Psoas muscle (tissue), 7 donors: ENCODE measurements at regions not wholly inside any gene's neighbourhood (a gene's known extent, or its start where the extent isn't known, plus 50 kb on each side); places are given as distances from the start of the nearest gene placed in this dataset.
"Not testable (repeated sequence)": the region's sequence is repeated elsewhere in the genome, so short reads cannot be mapped to it uniquely, and the experiment has no call there.

Experiments
- ATAC-seq, 4 donors: fragments of 200-7000 bp; cut with Tn5 transposase; one replicate each; pipeline ENCODE4 v1.9.1; 2020; ENCODE audit warnings: moderate library complexity in 3 of 4, mild to moderate bottlenecking in 2 of 4
- DNase-seq, 2 donors: peaks; one replicate each; pipeline ENCODE4 v3.0.0-alpha.2; 2020
- H3K27ac ChIP-seq: fragments of 200-600 bp; one replicate; pipeline ENCODE4 v1.8.0; 2022
- H3K27me3 ChIP-seq, 3 donors: fragments of 200-600 bp in 1 of 3; one replicate each; pipeline versions ENCODE4 v1.6.1 to v1.8.0; 2013 to 2022; ENCODE audit warnings: low read length in 2 of 3, mild to moderate bottlenecking in 2 of 3, moderate library complexity in 1 of 3; ENCODE audit not compliant: insufficient read depth in 3 of 3
- H3K36me3 ChIP-seq, 2 donors: fragments of 200-600 bp in 1 of 2; one replicate each; pipeline versions ENCODE4 v1.6.1 to v1.8.0; 2013 to 2022; ENCODE audit warnings: low read depth in 1 of 2, mild to moderate bottlenecking in 1 of 2, moderate library complexity in 1 of 2; ENCODE audit not compliant: insufficient read depth in 1 of 2
- H3K4me1 ChIP-seq: fragments of 200-600 bp; one replicate; pipeline ENCODE4 v1.8.0; 2022
- H3K4me3 ChIP-seq: fragments of 200-600 bp; one replicate; pipeline ENCODE4 v1.8.0; 2022; ENCODE audit warnings: mild to moderate bottlenecking
- H3K9me3 ChIP-seq: fragments of 200-600 bp; one replicate; pipeline ENCODE4 v1.8.0; 2022
- WGBS, 3 donors: extraction: QIAGEN DNeasy Blood & Tissue Kit; methylation state at CpG; one replicate each; pipeline versions ENCODE4 v1.1.6 to v1.1.7; 2013; 5-methylcytosine and 5-hydroxymethylcytosine counted together
- intact Hi-C, 2 donors: fragments of 100-400 bp; cut with DNase I; formaldehyde crosslinking; loops; one replicate each; pipeline versions ENCODE4 v1.11.0 to v1.14.2; 2022
- TF ChIP-seq, protein P1 (sequence below): fragments of 200-600 bp; IDR thresholded peaks from one replicate; pipeline ENCODE4 v1.8.0; 2022; ENCODE audit warnings: antibody characterized with exemption
- donor health status: healthy with polysubstance abuse.
- donor health status: DM: no; HTN: no; CAD: no; lungs with moderate emphysema.
- donor health status: Bipolar disorder and iron deficiency.
- donor health status: healthy.
- donor health status: DM: yes; HTN: yes; CAD: no.
- donor health status: DM: no; HTN: no; CAD: no.
- donor health status: DM: yes; HTN: yes; CAD: no.

DNA sequence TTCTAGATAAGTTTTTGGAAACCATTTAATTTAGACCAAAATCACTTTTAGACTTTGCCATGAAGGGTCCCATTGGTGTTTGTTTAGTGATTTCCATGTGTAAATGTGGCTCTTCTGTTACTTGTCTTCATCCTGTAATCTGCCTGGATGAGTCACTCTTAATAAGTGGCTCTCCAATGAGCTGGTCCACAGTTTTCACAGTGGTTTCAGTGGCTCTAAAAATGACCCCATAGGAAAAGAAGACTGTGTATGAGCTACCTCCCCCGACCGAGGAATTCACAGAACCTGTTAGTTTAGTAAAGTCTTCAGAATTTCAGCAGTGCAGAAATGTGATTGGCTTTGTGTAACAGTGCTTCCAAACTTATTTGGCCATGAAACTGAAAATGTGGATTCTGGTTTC is 492.0 kb upstream of the MARCKS start:
- DNase-seq = no peak
- no peak overlapping the region for H3K4me3 ChIP-seq

DNA sequence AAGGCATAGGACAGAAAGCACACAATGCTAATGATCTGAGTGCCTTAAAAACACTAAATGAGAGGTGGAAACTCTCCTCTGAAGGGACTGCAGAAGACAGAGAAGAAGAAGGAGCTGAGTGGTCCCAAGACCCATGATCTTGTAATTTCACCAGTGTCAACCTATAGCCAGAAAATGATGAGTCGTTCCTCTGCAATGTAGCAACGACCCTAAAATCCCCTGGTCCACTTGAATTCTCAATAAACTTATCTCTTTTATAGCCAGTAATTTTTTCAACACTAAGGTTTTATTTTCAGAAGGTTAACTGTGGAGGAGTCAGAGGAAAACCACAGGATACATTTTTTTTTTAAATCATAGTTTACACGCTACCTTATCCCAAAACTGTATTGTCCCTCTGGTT is 490.6 kb upstream of the MARCKS start:
- no peaks in the 10 kb centered on the region for H3K4me1 ChIP-seq
- H3K4me3 ChIP-seq = no peak overlapping the region
- ATAC-seq (no peak), DNase-seq (no peak)
- WGBS, 3 donors = 82 to 84% (median 83%) methylated on average over 3 of the region's 3 CpGs
- H3K27me3 ChIP-seq = no peaks in the 10 kb centered on the region
- no peak overlapping the region for H3K27ac ChIP-seq
- no peaks in the 10 kb centered on the region for H3K9me3 ChIP-seq
- TF ChIP-seq, protein P1, sequence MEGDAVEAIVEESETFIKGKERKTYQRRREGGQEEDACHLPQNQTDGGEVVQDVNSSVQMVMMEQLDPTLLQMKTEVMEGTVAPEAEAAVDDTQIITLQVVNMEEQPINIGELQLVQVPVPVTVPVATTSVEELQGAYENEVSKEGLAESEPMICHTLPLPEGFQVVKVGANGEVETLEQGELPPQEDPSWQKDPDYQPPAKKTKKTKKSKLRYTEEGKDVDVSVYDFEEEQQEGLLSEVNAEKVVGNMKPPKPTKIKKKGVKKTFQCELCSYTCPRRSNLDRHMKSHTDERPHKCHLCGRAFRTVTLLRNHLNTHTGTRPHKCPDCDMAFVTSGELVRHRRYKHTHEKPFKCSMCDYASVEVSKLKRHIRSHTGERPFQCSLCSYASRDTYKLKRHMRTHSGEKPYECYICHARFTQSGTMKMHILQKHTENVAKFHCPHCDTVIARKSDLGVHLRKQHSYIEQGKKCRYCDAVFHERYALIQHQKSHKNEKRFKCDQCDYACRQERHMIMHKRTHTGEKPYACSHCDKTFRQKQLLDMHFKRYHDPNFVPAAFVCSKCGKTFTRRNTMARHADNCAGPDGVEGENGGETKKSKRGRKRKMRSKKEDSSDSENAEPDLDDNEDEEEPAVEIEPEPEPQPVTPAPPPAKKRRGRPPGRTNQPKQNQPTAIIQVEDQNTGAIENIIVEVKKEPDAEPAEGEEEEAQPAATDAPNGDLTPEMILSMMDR = no peak
- intact Hi-C loops = no loop called here
- H3K36me3 ChIP-seq = no peaks in the 10 kb centered on the region

More for the DNA sequence above, 492.0 kb upstream of the MARCKS start:
- 91 to 97% (median 97%) methylated on average over 2 of the region's 2 CpGs for WGBS, 3 donors
- Histone ChIP-seq H3K27ac (no peak overlapping the region), H3K36me3 (no peaks in the 10 kb centered on the region), H3K27me3 (no peaks in the 10 kb centered on the region), H3K9me3 (no peaks in the 10 kb centered on the region), H3K4me1 (no peaks in the 10 kb centered on the region)
- no peak for ATAC-seq
- intact Hi-C loops = no loop called here
- TF ChIP-seq, protein P1 = no peak

DNA sequence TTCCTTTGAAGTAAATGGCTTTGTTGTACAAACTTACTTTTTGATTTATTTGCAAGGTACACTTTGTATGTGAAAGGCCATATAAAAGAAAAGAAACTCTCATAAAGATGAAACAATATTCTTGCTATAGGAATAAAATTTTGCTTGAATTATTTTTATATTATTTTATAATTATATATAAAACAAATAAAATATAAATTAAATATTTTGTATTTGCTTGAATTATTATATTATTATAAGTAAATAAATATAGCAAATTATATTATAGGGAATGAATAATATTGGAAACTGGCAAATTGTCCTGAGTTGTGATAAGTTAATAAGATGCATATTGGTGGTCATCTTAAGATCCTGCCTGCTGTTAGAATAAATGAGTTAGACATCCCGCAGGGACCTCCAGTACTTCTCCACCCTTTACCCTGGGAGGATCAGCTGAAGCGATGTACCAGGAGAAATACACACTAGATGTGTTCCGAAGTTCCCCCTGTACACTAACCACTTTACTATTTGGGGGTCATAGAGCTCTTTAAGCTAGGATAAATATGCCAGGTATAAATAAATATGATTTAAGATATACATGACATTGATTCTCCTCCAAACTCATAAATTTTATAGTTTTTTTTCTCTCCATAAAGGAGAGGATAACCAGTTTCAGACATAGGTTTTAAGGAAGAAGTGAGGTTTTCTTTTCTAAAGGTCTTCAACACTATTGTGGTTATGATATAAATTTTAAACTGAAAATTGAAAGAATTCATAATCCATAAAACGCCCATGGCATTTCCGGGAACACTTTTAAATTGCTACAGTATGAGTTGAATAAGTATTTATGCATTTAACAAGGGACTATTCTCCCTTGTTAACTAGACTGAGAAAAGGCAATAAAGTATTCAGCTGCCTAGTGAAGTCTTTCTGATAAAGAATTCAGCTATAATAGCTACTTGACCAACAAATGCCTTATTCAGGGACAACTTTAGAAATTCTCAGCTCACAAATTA is 486.3 kb upstream of the MARCKS start:
- H3K9me3 ChIP-seq = no peaks in the 10 kb centered on the region
- intact Hi-C loops = no loop called here
- no peaks in the 10 kb centered on the region for H3K4me1 ChIP-seq
- no peak for DNase-seq
- no peak overlapping the region for H3K4me3 ChIP-seq
- no peaks in the 10 kb centered on the region for H3K36me3 ChIP-seq
- no peak overlapping the region for H3K27ac ChIP-seq
- TF ChIP-seq, protein P1 = no peak
- no peaks in the 10 kb centered on the region for H3K27me3 ChIP-seq
- ATAC-seq = no peak
- WGBS, 3 donors = 81 to 97% (median 94%) methylated on average over 5 of the region's 5 CpGs

DNA sequence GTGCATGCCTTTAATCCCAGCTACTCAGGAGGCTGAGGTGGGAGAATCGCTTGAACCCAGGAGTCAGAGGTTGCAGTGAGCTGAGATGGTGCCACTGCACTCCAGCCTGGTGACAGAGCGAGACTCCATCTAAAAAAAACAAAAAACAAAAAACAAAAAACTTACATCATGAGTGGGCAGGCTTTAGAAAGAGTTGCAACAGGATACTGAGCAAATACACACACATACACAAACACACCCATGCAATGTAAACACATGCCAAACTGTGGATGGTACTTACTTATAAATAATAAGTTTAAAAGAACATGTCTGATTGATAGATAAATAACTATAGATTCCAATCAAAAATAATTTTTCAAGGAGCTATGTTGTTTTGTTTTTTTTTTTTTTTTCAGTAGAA is 481.7 kb upstream of the MARCKS start:
- intact Hi-C loops = not testable (repeated sequence)

DNA sequence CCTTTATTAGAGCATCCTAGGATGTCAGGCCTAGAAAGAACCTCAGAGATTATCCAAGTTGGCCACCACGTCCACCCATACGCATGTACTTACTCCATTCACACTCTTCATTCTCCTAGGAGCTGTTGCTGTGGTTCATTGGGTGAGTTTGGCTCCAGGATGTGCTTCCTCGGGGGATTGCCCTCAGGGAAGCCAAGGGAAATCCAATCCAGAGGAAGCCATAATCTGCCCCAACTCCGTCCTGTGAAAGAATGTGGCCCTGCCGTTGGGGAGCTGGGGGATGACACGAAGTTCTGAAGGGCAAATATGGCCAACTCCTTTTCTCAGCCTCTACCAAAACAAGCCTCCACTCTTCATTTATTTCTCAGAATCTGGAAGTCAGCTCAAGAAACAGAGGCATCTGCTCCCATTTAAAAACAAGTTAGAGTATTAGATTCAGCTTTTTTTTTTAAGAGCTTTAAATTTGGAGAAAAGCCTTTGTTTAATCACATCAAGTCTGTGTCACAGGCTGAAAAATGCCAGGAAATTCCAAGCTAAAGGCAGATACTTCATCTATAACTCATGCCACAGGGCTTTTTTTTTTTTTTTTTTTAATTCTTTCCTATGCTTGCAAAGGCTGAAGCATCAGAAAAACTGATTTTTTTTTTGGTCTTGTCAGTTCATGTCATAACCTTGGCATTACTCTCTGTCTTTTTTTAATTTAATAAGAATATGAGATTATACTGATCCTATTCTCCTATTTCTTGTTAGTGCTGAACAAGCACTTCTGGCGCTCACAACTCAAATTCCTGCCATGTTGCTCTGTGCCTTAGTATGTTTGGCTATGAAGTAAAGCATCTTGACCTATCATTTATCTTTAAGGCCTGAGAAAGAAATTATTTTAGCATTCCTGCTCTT is 480.9 kb upstream of the MARCKS start:
- ATAC-seq = no peak
- TF ChIP-seq, protein P1 = no peak
- Histone ChIP-seq H3K4me3 (no peak overlapping the region), H3K9me3 (no peaks in the 10 kb centered on the region), H3K36me3 (no peaks in the 10 kb centered on the region), H3K27ac (no peak overlapping the region), H3K4me1 (no peaks in the 10 kb centered on the region), H3K27me3 (no peaks in the 10 kb centered on the region)
- 58 to 66% (median 59%) methylated on average over 7 of the region's 7 CpGs for WGBS, 3 donors
- DNase-seq = no peak
- intact Hi-C loops = no loop called here

More for the DNA sequence above, 481.7 kb upstream of the MARCKS start:
- H3K36me3 ChIP-seq, H3K27me3 ChIP-seq, H3K4me1 ChIP-seq, ATAC-seq, H3K27ac ChIP-seq, H3K9me3 ChIP-seq, DNase-seq, H3K4me3 ChIP-seq: not testable (repeated sequence)
- 90 to 100% (median 96%) methylated on average over 2 of the region's 2 CpGs for WGBS, 3 donors
